ENCODE measurements at regions not wholly inside any gene's neighbourhood (a gene's known extent, or its start where the extent isn't known, plus 50 kb on each side); places are given as distances from the start of the nearest gene placed in this dataset.
"Not testable (repeated sequence)": the region's sequence is repeated elsewhere in the genome, so short reads cannot be mapped to it uniquely, and the experiment has no call there.

DNA sequence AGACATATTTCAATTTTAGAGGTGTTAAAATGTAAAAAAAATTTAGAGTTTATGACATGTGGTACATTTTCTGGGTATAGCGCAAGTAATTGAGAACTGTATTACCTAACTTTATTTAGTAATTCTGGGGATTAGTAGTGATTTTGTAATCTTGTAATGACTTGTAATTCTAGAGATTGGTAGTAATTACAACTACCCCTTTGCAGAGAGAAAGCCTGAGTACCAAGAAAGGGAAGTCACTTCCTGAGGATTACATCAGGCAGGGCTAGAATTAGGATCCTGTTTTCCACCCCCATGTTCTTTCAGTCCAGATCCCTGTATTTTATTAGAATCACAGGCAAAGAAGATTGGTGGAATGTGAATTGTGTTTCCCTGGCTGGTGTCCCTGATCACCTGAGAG, 274.9 kb downstream of the KCNRG start:
- H3K36me3 ChIP-seq: no peaks in the 10 kb centered on the region
- no peaks in the 10 kb centered on the region for H3K27me3 ChIP-seq
- no peak overlapping the region for H3K27ac ChIP-seq
- H3K4me1 ChIP-seq: peaks cover 0 to 5% (median 2%) of the 10 kb centered on the region in 4 donors
- intact Hi-C loops (cut with DNase I; ENCODE audit: low total_unique reads): no loop called here
- TF ChIP-seq, protein P1, sequence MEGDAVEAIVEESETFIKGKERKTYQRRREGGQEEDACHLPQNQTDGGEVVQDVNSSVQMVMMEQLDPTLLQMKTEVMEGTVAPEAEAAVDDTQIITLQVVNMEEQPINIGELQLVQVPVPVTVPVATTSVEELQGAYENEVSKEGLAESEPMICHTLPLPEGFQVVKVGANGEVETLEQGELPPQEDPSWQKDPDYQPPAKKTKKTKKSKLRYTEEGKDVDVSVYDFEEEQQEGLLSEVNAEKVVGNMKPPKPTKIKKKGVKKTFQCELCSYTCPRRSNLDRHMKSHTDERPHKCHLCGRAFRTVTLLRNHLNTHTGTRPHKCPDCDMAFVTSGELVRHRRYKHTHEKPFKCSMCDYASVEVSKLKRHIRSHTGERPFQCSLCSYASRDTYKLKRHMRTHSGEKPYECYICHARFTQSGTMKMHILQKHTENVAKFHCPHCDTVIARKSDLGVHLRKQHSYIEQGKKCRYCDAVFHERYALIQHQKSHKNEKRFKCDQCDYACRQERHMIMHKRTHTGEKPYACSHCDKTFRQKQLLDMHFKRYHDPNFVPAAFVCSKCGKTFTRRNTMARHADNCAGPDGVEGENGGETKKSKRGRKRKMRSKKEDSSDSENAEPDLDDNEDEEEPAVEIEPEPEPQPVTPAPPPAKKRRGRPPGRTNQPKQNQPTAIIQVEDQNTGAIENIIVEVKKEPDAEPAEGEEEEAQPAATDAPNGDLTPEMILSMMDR (IDR thresholded peaks at IDR 0.05): no peak
- no peak for TF ChIP-seq POLR2A (IDR thresholded peaks at IDR 0.05)
- TF ChIP-seq POLR2AphosphoS5 (IDR thresholded peaks at IDR 0.05): no peak
- TF ChIP-seq EP300 (IDR thresholded peaks at IDR 0.05): no peak
- 43 to 90% (median 82%) methylated on average over 1 of the region's 1 CpG for WGBS, 5 donors
- H3K9me3 ChIP-seq: no peaks in the 10 kb centered on the region
- no peak for DNase-seq
- H3K4me3 ChIP-seq: no peak overlapping the region

DNA sequence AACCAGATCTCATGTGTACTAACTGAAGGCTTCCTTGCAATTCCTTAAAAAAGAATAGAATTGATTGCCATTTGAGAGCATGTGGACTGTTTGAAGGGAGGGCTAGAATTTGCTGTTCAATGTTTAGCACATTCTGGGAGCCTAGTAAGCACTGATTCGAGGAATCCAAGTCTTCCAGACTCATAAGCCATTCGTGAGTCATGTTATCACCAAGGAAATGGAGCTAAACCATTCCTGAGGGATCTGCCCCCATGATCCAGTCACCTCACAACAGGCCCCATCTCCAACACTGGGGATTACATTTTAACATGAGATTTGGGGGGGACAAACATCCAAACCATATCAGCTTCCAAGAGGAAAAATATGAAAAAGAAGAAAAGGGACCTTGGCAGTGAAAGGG, 276.4 kb downstream of the KCNRG start:
- no peak overlapping the region for H3K4me3 ChIP-seq
- no peak overlapping the region for H3K27ac ChIP-seq
- WGBS, 5 donors: 79 to 95% (median 88%) methylated on average over 2 of the region's 2 CpGs
- no peaks in the 10 kb centered on the region for H3K36me3 ChIP-seq
- no peaks in the 10 kb centered on the region for H3K9me3 ChIP-seq
- no peaks in the 10 kb centered on the region for H3K27me3 ChIP-seq
- peaks cover 0 to 5% (median 0%) of the 10 kb centered on the region in 4 donors for H3K4me1 ChIP-seq
- no peak for DNase-seq
- TF ChIP-seq POLR2AphosphoS5 (IDR thresholded peaks at IDR 0.05) (no peak), POLR2A (IDR thresholded peaks at IDR 0.05) (no peak), EP300 (IDR thresholded peaks at IDR 0.05) (no peak)
- TF ChIP-seq, protein P1 (IDR thresholded peaks at IDR 0.05): no peak
- intact Hi-C loops (cut with DNase I; ENCODE audit: low total_unique reads): no loop called here

DNA sequence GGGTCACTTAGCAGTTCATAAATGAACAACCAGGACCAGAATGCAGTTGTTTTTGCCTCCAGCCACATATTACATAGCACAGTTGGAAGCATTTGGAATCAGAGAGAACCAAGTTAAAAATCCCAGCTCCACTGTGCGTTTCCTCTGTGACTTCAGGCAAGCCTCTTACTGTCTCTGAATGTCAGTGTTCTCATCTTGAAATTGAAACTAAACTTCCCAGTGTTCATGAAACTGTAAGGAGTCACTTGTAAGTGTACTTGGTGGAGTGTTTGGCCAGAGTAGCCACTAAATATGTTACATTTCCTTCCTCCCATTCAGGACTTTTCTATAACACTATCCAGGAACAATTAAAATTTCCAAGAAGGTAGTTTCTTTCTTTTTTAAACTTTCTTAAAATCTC, 276.8 kb downstream of the KCNRG start:
- intact Hi-C loops (cut with DNase I; ENCODE audit: low total_unique reads): no loop called here
- Histone ChIP-seq H3K27me3 (no peaks in the 10 kb centered on the region), H3K4me3 (no peak overlapping the region), H3K9me3 (no peaks in the 10 kb centered on the region), H3K36me3 (no peaks in the 10 kb centered on the region), H3K4me1 (peaks cover 0 to 5% (median 0%) of the 10 kb centered on the region in 4 donors), H3K27ac (no peak overlapping the region)
- WGBS, 5 donors: 64 to 90% (median 84%) methylated on average over 1 of the region's 1 CpG
- TF ChIP-seq, protein P1 (IDR thresholded peaks at IDR 0.05): no peak
- TF ChIP-seq POLR2A (IDR thresholded peaks at IDR 0.05) (no peak), EP300 (IDR thresholded peaks at IDR 0.05) (no peak), POLR2AphosphoS5 (IDR thresholded peaks at IDR 0.05) (no peak)
- DNase-seq: no peak

DNA sequence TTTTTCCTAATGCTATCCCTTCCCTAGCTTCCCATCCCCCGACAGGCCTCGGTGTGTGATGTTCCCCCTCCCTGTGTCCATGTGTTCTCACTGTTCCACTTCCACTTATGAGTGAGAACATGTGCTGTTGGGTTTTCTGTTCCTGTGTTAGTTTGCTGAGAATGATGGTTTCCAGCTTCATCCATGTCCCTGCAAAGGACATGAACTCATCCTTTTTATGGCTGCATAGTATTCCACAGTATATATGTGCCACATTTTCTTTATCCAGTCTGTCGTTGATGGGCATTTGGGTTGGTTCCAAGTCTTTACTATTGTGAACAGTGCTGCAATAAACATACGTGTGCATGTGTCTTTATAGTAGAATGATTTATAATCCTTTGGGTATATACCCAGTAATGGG, 279.2 kb downstream of the KCNRG start:
- H3K27me3 ChIP-seq; H3K4me1 ChIP-seq; H3K4me3 ChIP-seq; H3K36me3 ChIP-seq; H3K27ac ChIP-seq; intact Hi-C loops (cut with DNase I; ENCODE audit: low total_unique reads); H3K9me3 ChIP-seq; DNase-seq: not testable (repeated sequence)
- 77 to 100% (median 91%) methylated on average over 4 of the region's 4 CpGs for WGBS, 5 donors

DNA sequence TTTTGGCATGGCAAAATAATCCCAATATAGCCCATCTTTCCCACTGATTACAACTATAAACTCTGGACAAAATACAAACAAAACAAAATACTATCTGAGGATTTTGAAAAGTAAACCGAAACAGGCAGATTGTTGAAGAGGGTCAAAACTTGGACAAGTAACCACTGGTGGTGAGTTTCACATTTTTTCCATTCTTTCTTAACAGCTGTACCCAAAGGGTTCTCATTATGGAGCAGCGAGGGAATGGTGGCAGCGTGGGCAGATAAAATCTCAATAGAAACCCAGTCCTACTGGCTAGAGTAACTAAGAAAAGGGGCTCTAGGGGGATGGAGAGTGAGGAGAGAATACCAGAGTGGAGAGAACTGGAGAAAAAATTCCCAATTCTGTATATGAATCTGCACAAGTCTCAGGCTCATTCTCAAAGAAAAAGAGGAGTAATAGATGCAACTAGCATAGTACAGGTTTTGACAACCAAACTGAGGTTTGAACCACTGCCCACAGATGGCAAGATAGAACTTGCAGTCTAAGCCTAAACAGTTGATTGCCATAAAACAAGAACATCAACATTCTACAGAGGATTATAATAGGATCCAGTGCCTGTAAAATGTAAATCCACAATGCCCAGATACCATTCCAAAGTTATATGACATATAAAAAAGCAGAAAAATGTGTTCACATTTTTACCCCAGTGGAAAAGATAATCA, 284.5 kb downstream of the KCNRG start:
- Histone ChIP-seq H3K27me3 (no peaks in the 10 kb centered on the region), H3K36me3 (no peaks in the 10 kb centered on the region), H3K27ac (no peak overlapping the region), H3K9me3 (no peaks in the 10 kb centered on the region), H3K4me3 (no peak overlapping the region), H3K4me1 (no peaks in the 10 kb centered on the region)
- 80 to 89% (median 86%) methylated on average over 3 of the region's 3 CpGs for WGBS, 5 donors
- intact Hi-C loops (cut with DNase I; ENCODE audit: low total_unique reads): no loop called here
- no peak for DNase-seq
- no peak for TF ChIP-seq POLR2A (IDR thresholded peaks at IDR 0.05)
- TF ChIP-seq EP300 (IDR thresholded peaks at IDR 0.05): no peak
- TF ChIP-seq POLR2AphosphoS5 (IDR thresholded peaks at IDR 0.05): no peak
- TF ChIP-seq, protein P1 (IDR thresholded peaks at IDR 0.05): no peak
